K562 (cell line): ENCODE measurements at regions not wholly inside any gene's neighbourhood (a gene's known extent, or its start where the extent isn't known, plus 50 kb on each side); places are given as distances from the start of the nearest gene placed in this dataset.
A peak's percentile ranks its signal among the peaks of the same experiment; 100 is the strongest.

Source experiments
- BHLHE40 ChIP-seq: IDR thresholded peaks from 2 replicates; pipeline ENCODE4 v1.6.1; 2011; ENCODE audit warnings: low read length, improper control_type of control experiment
- CEBPB ChIP-seq: fragments of 450-650 bp; IDR thresholded peaks from 2 replicates; pipeline ENCODE4 v1.6.1; 2016; ENCODE audit warnings: missing genetic modification characterization, missing compliant biosample characterization
- CREM ChIP-seq: IDR thresholded peaks from 2 replicates; pipeline ENCODE4 v1.6.1; 2014; ENCODE audit warnings: antibody characterized with exemption, low read depth
- CTCF ChIP-seq, 3 experiments: IDR thresholded peaks in 2 of 3; conservative IDR thresholded peaks in 1 of 3; 2 replicates each; pipeline ENCODE4 v1.5.1; 2011 to 2012; ENCODE audit warnings: low read length in 3 of 3, mild to moderate bottlenecking in 3 of 3, control low read depth in 2 of 3, improper control_type of control experiment in 1 of 3, inconsistent platforms in 1 of 3, low read depth in 1 of 3, mixed read lengths in 1 of 3, moderate library complexity in 1 of 3; ENCODE audit not compliant: insufficient read depth in 2 of 3
- IRF2 ChIP-seq: sonication (generic); formaldehyde crosslinking; IDR thresholded peaks from 2 replicates; pipeline ENCODE4 v1.8.1; 2022; ENCODE audit warnings: mild to moderate bottlenecking, missing genetic modification reagents
- MYC ChIP-seq, 2 experiments: fragments of 250-450 bp in 1 of 2; sonication (Bioruptor Pico) in 1 of 2; IDR thresholded peaks; 2 replicates each; pipeline versions ENCODE4 v1.5.1 to v1.6.1; 2012 to 2021; ENCODE audit warnings: low read depth in 2 of 2, borderline replicate concordance in 1 of 2, improper control_type of control experiment in 1 of 2, low read length in 1 of 2, mild to moderate bottlenecking in 1 of 2, moderate library complexity in 1 of 2
- NFYB ChIP-seq: IDR thresholded peaks from 2 replicates; pipeline ENCODE4 v1.6.1; 2011; ENCODE audit warnings: mild to moderate bottlenecking, moderate library complexity; ENCODE audit not compliant: insufficient read length; ENCODE audit errors: extremely low read depth
- POLR2A ChIP-seq: fragments of 450-650 bp; conservative IDR thresholded peaks from 2 replicates; pipeline ENCODE4 v1.6.1; 2016
- SMC3 ChIP-seq: conservative IDR thresholded peaks from 2 replicates; pipeline ENCODE4 v1.6.1; 2011; ENCODE audit warnings: low read depth, low read length, improper control_type of control experiment; ENCODE audit not compliant: insufficient read depth
- TRIM28 ChIP-seq: fragments of 450-650 bp; IDR thresholded peaks from 2 replicates; pipeline ENCODE4 v1.6.1; 2017
- YY1 ChIP-seq, 3 experiments: IDR thresholded peaks; 2 replicates each; pipeline ENCODE4 v1.6.1; 2011; ENCODE audit warnings: low read length in 2 of 3, mild to moderate bottlenecking in 2 of 3, moderate library complexity in 2 of 3, borderline replicate concordance in 1 of 3, control low read depth in 1 of 3, low read depth in 1 of 3; ENCODE audit not compliant: insufficient read depth in 3 of 3, insufficient replicate concordance in 2 of 3, control insufficient read depth in 1 of 3, insufficient read length in 1 of 3; ENCODE audit errors: extremely low read depth in 1 of 3
- ZNF184 ChIP-seq: sonication (generic); formaldehyde crosslinking; IDR thresholded peaks from 2 replicates; pipeline ENCODE4 v1.5.0; 2020; ENCODE audit warnings: missing genetic modification reagents
- TF ChIP-seq, protein P1 (sequence below): sonication (generic); formaldehyde crosslinking; IDR thresholded peaks from 2 replicates; pipeline ENCODE4 v1.8.1; 2023; ENCODE audit warnings: mild to moderate bottlenecking, missing genetic modification reagents

GRCh38 chr10:21173802-21174714 lies 276.9 kb upstream of the NEBL start:
- TF ChIP-seq, protein P1, sequence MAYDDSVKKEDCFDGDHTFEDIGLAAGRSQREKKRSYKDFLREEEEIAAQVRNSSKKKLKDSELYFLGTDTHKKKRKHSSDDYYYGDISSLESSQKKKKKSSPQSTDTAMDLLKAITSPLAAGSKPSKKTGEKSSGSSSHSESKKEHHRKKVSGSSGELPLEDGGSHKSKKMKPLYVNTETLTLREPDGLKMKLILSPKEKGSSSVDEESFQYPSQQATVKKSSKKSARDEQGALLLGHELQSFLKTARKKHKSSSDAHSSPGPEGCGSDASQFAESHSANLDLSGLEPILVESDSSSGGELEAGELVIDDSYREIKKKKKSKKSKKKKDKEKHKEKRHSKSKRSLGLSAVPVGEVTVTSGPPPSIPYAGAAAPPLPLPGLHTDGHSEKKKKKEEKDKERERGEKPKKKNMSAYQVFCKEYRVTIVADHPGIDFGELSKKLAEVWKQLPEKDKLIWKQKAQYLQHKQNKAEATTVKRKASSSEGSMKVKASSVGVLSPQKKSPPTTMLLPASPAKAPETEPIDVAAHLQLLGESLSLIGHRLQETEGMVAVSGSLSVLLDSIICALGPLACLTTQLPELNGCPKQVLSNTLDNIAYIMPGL (CRISPR knock-in tag), result peak; percentile 78; the same call in 1 of the 2 replicates
- TF ChIP-seq POLR2A, result no peak
- no peak for TF ChIP-seq ZNF184
- no peak for TF ChIP-seq YY1 (IDR thresholded peaks at IDR 0.05; ENCODE audit: borderline replicate concordance in 1 of 3, control insufficient read depth in 1 of 3, extremely low read depth in 1 of 3, insufficient read depth in 3 of 3, insufficient read length in 1 of 3, insufficient replicate concordance in 2 of 3, low read depth in 1 of 3, low read length in 2 of 3)
- TF ChIP-seq CREM, result 0 out of 2 replicates have a peak, but pooled peaks have one; percentile 15
- TF ChIP-seq BHLHE40, result no peak
- no peak for TF ChIP-seq CEBPB (tag)
- no peak; a peak in 1 of 6 replicates for TF ChIP-seq CTCF (IDR thresholded peaks at IDR 0.05 in 2 of 3, conservative IDR thresholded peaks at IDR 0.05 in 1 of 3; ENCODE audit: insufficient read depth in 2 of 3, low read depth in 1 of 3, low read length in 3 of 3)
- TF ChIP-seq MYC (IDR thresholded peaks at IDR 0.05; ENCODE audit: low read depth, low read length), result no peak
- TF ChIP-seq MYC (CRISPR knock-in tag; IDR thresholded peaks at IDR 0.05; ENCODE audit: borderline replicate concordance, low read depth), result no peak
- TF ChIP-seq IRF2, result no peak
- no peak for TF ChIP-seq SMC3
- TF ChIP-seq NFYB, result no peak
- TF ChIP-seq TRIM28, result no peak
